ENCODE measurements at regions not wholly inside any gene's neighbourhood (a gene's known extent, or its start where the extent isn't known, plus 50 kb on each side); places are given as distances from the start of the nearest gene placed in this dataset.

DNA sequence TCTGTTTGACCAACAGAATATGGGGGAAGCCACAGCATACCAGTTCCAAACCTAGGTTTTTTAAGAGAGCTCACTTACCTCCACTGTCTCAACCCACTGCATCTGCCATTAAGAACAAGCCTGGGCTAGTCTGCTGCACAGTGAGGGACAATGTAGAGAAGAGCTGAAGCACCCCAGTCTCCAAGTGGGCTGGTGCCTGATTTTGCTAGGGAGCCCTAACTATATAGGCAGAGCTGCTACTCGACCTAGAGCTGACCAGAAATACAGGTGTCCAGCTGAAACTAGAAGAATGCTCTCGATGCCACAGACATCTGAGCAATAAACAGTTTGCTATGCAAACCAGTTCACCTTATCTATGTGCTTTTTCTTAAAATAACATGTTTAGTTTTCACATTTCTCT lies 106.9 kb upstream of the BET1 start:
- Histone ChIP-seq H3K4me1 (ENCODE audit: low read length) (no peaks in the 10 kb centered on the region), H4K20me1 (ENCODE audit: insufficient read depth, low read length) (no peaks in the 10 kb centered on the region), H3K27me3 (ENCODE audit: low read depth, low read length) (no peaks in the 10 kb centered on the region; the same call in 1 of the 2 replicates), H3K9ac (ENCODE audit: low read length) (no peak overlapping the region), H2AFZ (ENCODE audit: low read depth, low read length) (peak overlapping the region; percentile 0; the same call in 1 of the 2 replicates), H3K79me2 (ENCODE audit: low read length) (no peaks in the 10 kb centered on the region), H3K27ac (ENCODE audit: low read length) (no peak overlapping the region), H3K36me3 (replicated peaks; ENCODE audit: low read depth, low read length) (no peaks in the 10 kb centered on the region), H3K4me2 (ENCODE audit: low read length) (no peak overlapping the region), H3K9me3 (ENCODE audit: insufficient read depth, low read length) (no peaks in the 10 kb centered on the region), H3K4me3 (ENCODE audit: low read length) (no peak overlapping the region)
- TF ChIP-seq, protein P1, sequence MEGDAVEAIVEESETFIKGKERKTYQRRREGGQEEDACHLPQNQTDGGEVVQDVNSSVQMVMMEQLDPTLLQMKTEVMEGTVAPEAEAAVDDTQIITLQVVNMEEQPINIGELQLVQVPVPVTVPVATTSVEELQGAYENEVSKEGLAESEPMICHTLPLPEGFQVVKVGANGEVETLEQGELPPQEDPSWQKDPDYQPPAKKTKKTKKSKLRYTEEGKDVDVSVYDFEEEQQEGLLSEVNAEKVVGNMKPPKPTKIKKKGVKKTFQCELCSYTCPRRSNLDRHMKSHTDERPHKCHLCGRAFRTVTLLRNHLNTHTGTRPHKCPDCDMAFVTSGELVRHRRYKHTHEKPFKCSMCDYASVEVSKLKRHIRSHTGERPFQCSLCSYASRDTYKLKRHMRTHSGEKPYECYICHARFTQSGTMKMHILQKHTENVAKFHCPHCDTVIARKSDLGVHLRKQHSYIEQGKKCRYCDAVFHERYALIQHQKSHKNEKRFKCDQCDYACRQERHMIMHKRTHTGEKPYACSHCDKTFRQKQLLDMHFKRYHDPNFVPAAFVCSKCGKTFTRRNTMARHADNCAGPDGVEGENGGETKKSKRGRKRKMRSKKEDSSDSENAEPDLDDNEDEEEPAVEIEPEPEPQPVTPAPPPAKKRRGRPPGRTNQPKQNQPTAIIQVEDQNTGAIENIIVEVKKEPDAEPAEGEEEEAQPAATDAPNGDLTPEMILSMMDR (IDR thresholded peaks at IDR 0.05; ENCODE audit: low read depth, low read length), result no peak
- no peak for TF ChIP-seq EZH2phosphoT487 (IDR thresholded peaks at IDR 0.05; ENCODE audit: low read depth)

GRCh38 chr7:94115316-94115715 lies 111.2 kb upstream of the BET1 start:
- no peaks in the 10 kb centered on the region for H3K9me3 ChIP-seq (ENCODE audit: insufficient read depth, low read length)
- H3K9ac ChIP-seq (ENCODE audit: low read length), result no peak overlapping the region
- no peak overlapping the region for H3K4me2 ChIP-seq (ENCODE audit: low read length)
- H3K4me3 ChIP-seq (ENCODE audit: low read length), result no peak overlapping the region
- H3K4me1 ChIP-seq (ENCODE audit: low read length), result no peaks in the 10 kb centered on the region
- H2AFZ ChIP-seq (ENCODE audit: low read depth, low read length), result no peak overlapping the region
- H3K27ac ChIP-seq (ENCODE audit: low read length), result no peak overlapping the region
- no peak for TF ChIP-seq EZH2phosphoT487 (IDR thresholded peaks at IDR 0.05; ENCODE audit: low read depth)
- TF ChIP-seq, protein P1 (IDR thresholded peaks at IDR 0.05; ENCODE audit: low read depth, low read length), result no peak
- no peaks in the 10 kb centered on the region for H3K36me3 ChIP-seq (replicated peaks; ENCODE audit: low read depth, low read length)
- no peaks in the 10 kb centered on the region for H4K20me1 ChIP-seq (ENCODE audit: insufficient read depth, low read length)
- H3K79me2 ChIP-seq (ENCODE audit: low read length), result no peaks in the 10 kb centered on the region
- H3K27me3 ChIP-seq (ENCODE audit: low read depth, low read length), result no peaks in the 10 kb centered on the region; the same call in 1 of the 2 replicates

DNA sequence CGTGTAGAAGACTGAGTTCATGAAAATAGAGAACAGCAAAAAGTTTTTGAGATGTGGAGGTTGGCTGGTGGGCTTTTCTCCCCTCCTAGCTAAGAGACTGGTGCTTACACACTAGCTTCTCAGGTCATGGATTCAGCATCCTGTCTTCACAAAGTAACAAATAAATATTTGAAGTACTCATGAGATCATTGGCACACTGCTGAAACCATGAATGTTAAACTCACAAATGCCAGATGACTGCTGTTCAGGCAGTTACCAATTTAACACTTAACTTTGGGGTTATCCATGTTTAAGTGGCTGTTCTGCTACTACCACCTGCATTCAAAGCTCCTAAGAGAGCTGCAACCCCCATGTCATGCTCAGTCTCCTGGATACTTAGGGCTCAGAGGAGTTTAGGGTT lies 119.0 kb upstream of the BET1 start:
- no peak overlapping the region for H3K4me2 ChIP-seq (ENCODE audit: low read length)
- H2AFZ ChIP-seq (ENCODE audit: low read depth, low read length), result no peak overlapping the region
- no peaks in the 10 kb centered on the region for H3K79me2 ChIP-seq (ENCODE audit: low read length)
- no peak overlapping the region for H3K4me3 ChIP-seq (ENCODE audit: low read length)
- H3K27me3 ChIP-seq (ENCODE audit: low read depth, low read length), result peaks cover 10% of the 10 kb centered on the region; the same call in 1 of the 2 replicates
- H3K36me3 ChIP-seq (replicated peaks; ENCODE audit: low read depth, low read length), result no peaks in the 10 kb centered on the region
- H3K9me3 ChIP-seq (ENCODE audit: insufficient read depth, low read length), result no peaks in the 10 kb centered on the region
- no peaks in the 10 kb centered on the region for H4K20me1 ChIP-seq (ENCODE audit: insufficient read depth, low read length)
- no peak overlapping the region for H3K9ac ChIP-seq (ENCODE audit: low read length)
- H3K27ac ChIP-seq (ENCODE audit: low read length), result no peak overlapping the region
- TF ChIP-seq, protein P1 (IDR thresholded peaks at IDR 0.05; ENCODE audit: low read depth, low read length), result no peak
- no peak for TF ChIP-seq EZH2phosphoT487 (IDR thresholded peaks at IDR 0.05; ENCODE audit: low read depth)
- H3K4me1 ChIP-seq (ENCODE audit: low read length), result no peaks in the 10 kb centered on the region

DNA sequence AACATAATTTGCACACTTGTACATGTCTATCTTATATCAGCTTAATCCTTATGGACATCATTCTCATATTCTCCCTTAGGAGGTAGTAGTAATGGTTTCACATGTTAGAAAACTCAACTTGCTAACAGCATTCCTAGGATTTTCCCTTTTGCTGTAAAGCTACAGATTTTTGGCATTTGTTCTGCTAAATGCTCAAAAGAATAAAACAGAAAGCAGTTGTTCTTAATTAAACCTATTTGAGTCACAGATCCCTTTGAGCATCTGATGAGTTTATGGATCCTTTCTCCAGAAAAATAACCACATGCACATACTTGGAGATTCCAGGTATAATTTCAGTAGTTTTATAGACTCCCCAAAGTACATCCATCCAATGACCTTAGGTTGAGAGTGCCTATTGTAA lies 122.9 kb upstream of the BET1 start:
- H3K4me2 ChIP-seq (ENCODE audit: low read length), result no peak overlapping the region
- no peaks in the 10 kb centered on the region for H4K20me1 ChIP-seq (ENCODE audit: insufficient read depth, low read length)
- H3K27ac ChIP-seq (ENCODE audit: low read length), result no peak overlapping the region
- H3K4me1 ChIP-seq (ENCODE audit: low read length), result no peaks in the 10 kb centered on the region
- no peak overlapping the region for H3K9ac ChIP-seq (ENCODE audit: low read length)
- TF ChIP-seq EZH2phosphoT487 (IDR thresholded peaks at IDR 0.05; ENCODE audit: low read depth), result no peak
- TF ChIP-seq, protein P1 (IDR thresholded peaks at IDR 0.05; ENCODE audit: low read depth, low read length), result no peak
- H2AFZ ChIP-seq (ENCODE audit: low read depth, low read length), result no peak overlapping the region
- H3K9me3 ChIP-seq (ENCODE audit: insufficient read depth, low read length), result no peaks in the 10 kb centered on the region
- H3K27me3 ChIP-seq (ENCODE audit: low read depth, low read length), result peaks cover 10% of the 10 kb centered on the region; the same call in 1 of the 2 replicates
- no peaks in the 10 kb centered on the region for H3K79me2 ChIP-seq (ENCODE audit: low read length)
- no peaks in the 10 kb centered on the region for H3K36me3 ChIP-seq (replicated peaks; ENCODE audit: low read depth, low read length)
- H3K4me3 ChIP-seq (ENCODE audit: low read length), result no peak overlapping the region

Measured in OCI-LY3 (cell line).